H1 (cell line): ENCODE measurements at regions not wholly inside any gene's neighbourhood (a gene's known extent, or its start where the extent isn't known, plus 50 kb on each side); places are given as distances from the start of the nearest gene placed in this dataset.

Experiments used
- ATF3 ChIP-seq: IDR thresholded peaks from 2 replicates; pipeline ENCODE4 v1.6.1; 2011; ENCODE audit warnings: low read depth, mild to moderate bottlenecking, low read length; ENCODE audit not compliant: insufficient read depth
- BACH1 ChIP-seq: IDR thresholded peaks from 2 replicates; pipeline ENCODE4 v1.6.1; 2012; ENCODE audit warnings: low read length, improper control_type of control experiment
- CHD7 ChIP-seq: fragments of 300-600 bp; sonication (generic); IDR thresholded peaks from 2 replicates; pipeline ENCODE4 v1.7.1; 2012; ENCODE audit warnings: low read length, moderate library complexity, mild to moderate bottlenecking, inconsistent platforms; ENCODE audit not compliant: insufficient replicate concordance
- EP300 ChIP-seq, 2 experiments: IDR thresholded peaks; 1 replicate in 1 of 2; 2 replicates in 1 of 2; pipeline ENCODE4 v1.6.1; 2011 to 2012; ENCODE audit warnings: low read depth in 2 of 2, low read length in 2 of 2, mild to moderate bottlenecking in 2 of 2, borderline replicate concordance in 1 of 2, inconsistent platforms in 1 of 2, moderate library complexity in 1 of 2
- RFX5 ChIP-seq: IDR thresholded peaks from 2 replicates; pipeline ENCODE4 v1.6.1; 2011; ENCODE audit warnings: low read depth, low read length, improper control_type of control experiment, borderline replicate concordance
- RNF2 ChIP-seq: fragments of 200-900, 300-1000 bp; sonication (generic); IDR thresholded peaks from 2 replicates; pipeline ENCODE4 v1.7.1; 2016; ENCODE audit warnings: borderline replicate concordance, low read depth, mild to moderate bottlenecking, antibody characterized with exemption, low read length; ENCODE audit not compliant: poor library complexity, severe bottlenecking; ENCODE audit errors: missing control alignments
- SRF ChIP-seq: IDR thresholded peaks from 2 replicates; pipeline ENCODE4 v1.6.1; 2011; ENCODE audit warnings: mild to moderate bottlenecking, low read depth, low read length, moderate library complexity
- TAF1 ChIP-seq: IDR thresholded peaks from 2 replicates; pipeline ENCODE4 v1.6.1; 2011; ENCODE audit warnings: mild to moderate bottlenecking, low read depth, low read length

GRCh38 chr5:111996574-111996973 is 239.6 kb upstream of the NREP start (continued):
- TF ChIP-seq CHD7 (no peak), RFX5 (no peak), SRF (no peak), BACH1 (no peak), RNF2 (no peak), TAF1 (no peak), EP300 (IDR thresholded peaks at IDR 0.05; ENCODE audit: borderline replicate concordance in 1 of 2, low read depth in 2 of 2, low read length in 2 of 2) (no peak), ATF3 (no peak)
